ENCODE measurements at regions not wholly inside any gene's neighbourhood (a gene's known extent, or its start where the extent isn't known, plus 50 kb on each side); places are given as distances from the start of the nearest gene placed in this dataset.

- TF ChIP-seq ZNF687 (IDR thresholded peaks at IDR 0.05) (no peak), NFIC (IDR thresholded peaks at IDR 0.05; ENCODE audit: low read depth, low read length) (peak; percentile 24; the same call in 1 of the 2 replicates), KLF5 (IDR thresholded peaks at IDR 0.05; ENCODE audit: partially characterized antibody) (no peak), MTA2 (IDR thresholded peaks at IDR 0.05; ENCODE audit: low read depth) (peak; percentile 71), PRDM15 (CRISPR knock-in tag; IDR thresholded peaks at IDR 0.05) (no peak), RAD21 (IDR thresholded peaks at IDR 0.05; ENCODE audit: insufficient read depth, low read depth, low read length) (no peak), HCFC1 (IDR thresholded peaks at IDR 0.05; ENCODE audit: low read length) (no peak), NR2C2 (IDR thresholded peaks at IDR 0.05; ENCODE audit: borderline replicate concordance, control insufficient read depth, insufficient read length, low read depth) (no peak)
Measured at GRCh38 chr1:74858136-74858535, 125.2 kb downstream of the TYW3 start (continued).

Data from GM12878 (cell line).